Kidney (tissue), 13 donors: ENCODE measurements at regions not wholly inside any gene's neighbourhood (a gene's known extent, or its start where the extent isn't known, plus 50 kb on each side); places are given as distances from the start of the nearest gene placed in this dataset.

Experiments
- DNase-seq, 5 donors: peaks; one replicate each; pipeline ENCODE4 v3.0.0-alpha.2; 2013 to 2020
- FAIRE-seq: peaks from 2 replicates; lab custom pipeline; 2012; peaks lifted over from hg19 to GRCh38; lab: Jason Lieb, UNC
- H3K27ac ChIP-seq, 2 donors: one replicate each; pipeline ENCODE4 v1.7.0; 2013; ENCODE audit warnings: low read depth in 2 of 2, low read length in 2 of 2, inconsistent platforms in 1 of 2
- H3K27me3 ChIP-seq: one replicate; pipeline ENCODE4 v1.7.1; 2013; ENCODE audit warnings: low read length, inconsistent platforms; ENCODE audit not compliant: control insufficient read depth, insufficient read depth
- H3K36me3 ChIP-seq, 3 donors: one replicate each; pipeline versions ENCODE4 v1.7.0 to v1.7.1; 2013; ENCODE audit warnings: low read length in 3 of 3, control low read depth in 1 of 3, inconsistent platforms in 1 of 3; ENCODE audit not compliant: insufficient read depth in 3 of 3, control insufficient read depth in 2 of 3
- H3K4me1 ChIP-seq, 3 donors: one replicate each; pipeline versions ENCODE4 v1.7.0 to v1.7.1; 2013; ENCODE audit warnings: low read length in 3 of 3, inconsistent platforms in 1 of 3, low read depth in 1 of 3; ENCODE audit not compliant: control insufficient read depth in 2 of 3, insufficient read depth in 2 of 3
- H3K4me3 ChIP-seq, 3 donors: one replicate each; pipeline versions ENCODE4 v1.7.0 to v1.8.1; 2013; ENCODE audit warnings: low read length in 3 of 3, control low read depth in 1 of 3, inconsistent platforms in 1 of 3
- H3K9ac ChIP-seq, 3 donors: one replicate each; pipeline versions ENCODE4 v1.7.0 to v1.7.1; 2013; ENCODE audit warnings: low read length in 3 of 3, control low read depth in 1 of 3, inconsistent platforms in 1 of 3
- H3K9me3 ChIP-seq, 3 donors: one replicate each; pipeline versions ENCODE4 v1.7.0 to v1.7.1; 2013; ENCODE audit warnings: low read length in 3 of 3, control low read depth in 1 of 3, inconsistent platforms in 1 of 3; ENCODE audit not compliant: control insufficient read depth in 2 of 3, insufficient read depth in 1 of 3
- CTCF ChIP-seq: IDR thresholded peaks from 3 replicates; pipeline ENCODE4 v1.5.1; 2012; ENCODE audit warnings: mild to moderate bottlenecking, moderate library complexity, borderline replicate concordance; ENCODE audit not compliant: insufficient read depth; ENCODE audit errors: extremely low read depth
- intact Hi-C: fragments of 100-400 bp; cut with DNase I; formaldehyde crosslinking; loops from one replicate; pipeline ENCODE4 v1.11.1; 2022
- donor health status: control.
- donor health status: control.
- donor health status: control.
- donor health status: control.
- donor health status: control.
- donor health status: DM: yes; HTN: yes; CAD: no.
- donor health status: Normal renal cell carcinoma (clear cell type).

- Histone ChIP-seq H3K9me3 (no peaks in the 10 kb centered on the region), H3K36me3 (no peaks in the 10 kb centered on the region), H3K27me3 (peaks cover 35% of the 10 kb centered on the region), H3K27ac (no peak overlapping the region), H3K4me3 (no peak overlapping the region), H3K4me1 (no peaks in the 10 kb centered on the region), H3K9ac (no peak overlapping the region)
- TF ChIP-seq CTCF, result no peak
- FAIRE-seq, result no peak
- intact Hi-C loops, result no loop called here
- no peak for DNase-seq
Observed at GRCh38 chr16:86283944-86284343, 226.4 kb upstream of the FOXF1 start.

- H3K27me3 ChIP-seq, result peaks cover 48% of the 10 kb centered on the region
- DNase-seq (no peak), FAIRE-seq (no peak)
- no peak overlapping the region for H3K4me3 ChIP-seq
- H3K9me3 ChIP-seq, result no peaks in the 10 kb centered on the region
- H3K27ac ChIP-seq, result no peak overlapping the region
- intact Hi-C loops, result no loop called here
- no peaks in the 10 kb centered on the region for H3K4me1 ChIP-seq
- TF ChIP-seq CTCF, result no peak
- no peak overlapping the region for H3K9ac ChIP-seq
- no peaks in the 10 kb centered on the region for H3K36me3 ChIP-seq
Observed at GRCh38 chr16:86285421-86285820, 224.9 kb upstream of the FOXF1 start.

- TF ChIP-seq CTCF, result no peak
- Histone ChIP-seq H3K27ac (no peak overlapping the region), H3K27me3 (peaks cover 55% of the 10 kb centered on the region), H3K9me3 (no peaks in the 10 kb centered on the region), H3K9ac (no peak overlapping the region), H3K36me3 (no peaks in the 10 kb centered on the region), H3K4me3 (no peak overlapping the region), H3K4me1 (no peaks in the 10 kb centered on the region)
- DNase-seq (no peak), FAIRE-seq (no peak)
- intact Hi-C loops, result no loop called here
Observed at GRCh38 chr16:86285938-86286921, 224.1 kb upstream of the FOXF1 start.
